ENCODE measurements at regions not wholly inside any gene's neighbourhood (a gene's known extent, or its start where the extent isn't known, plus 50 kb on each side); places are given as distances from the start of the nearest gene placed in this dataset.

DNA sequence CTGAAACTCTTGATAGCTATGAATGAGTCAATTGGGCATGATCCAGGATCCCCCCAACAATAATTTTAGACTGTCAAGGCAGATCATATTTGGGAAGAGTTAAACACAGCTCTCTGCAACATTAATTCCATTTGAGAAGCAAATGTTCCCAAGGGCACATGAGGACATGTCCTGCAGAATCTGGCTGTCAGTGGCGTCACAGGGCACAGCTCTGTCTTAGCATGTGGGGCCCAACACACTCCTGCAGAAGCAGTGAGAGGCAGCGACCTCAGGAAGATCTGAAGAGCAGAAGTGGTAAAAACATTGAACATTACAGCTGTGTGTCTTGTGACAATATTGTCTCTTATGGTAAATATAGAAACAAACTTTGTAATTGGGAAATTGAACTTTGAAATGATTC is 197.1 kb upstream of the PBX1 start:
- no peak for TF ChIP-seq EZH2 (IDR thresholded peaks at IDR 0.05; ENCODE audit: insufficient read depth, poor library complexity, severe bottlenecking)
- no peak for TF ChIP-seq EZH2phosphoT487 (IDR thresholded peaks at IDR 0.05; ENCODE audit: insufficient read depth, low read depth)
